GM23338 (cell line): ENCODE measurements at regions not wholly inside any gene's neighbourhood (a gene's known extent, or its start where the extent isn't known, plus 50 kb on each side); places are given as distances from the start of the nearest gene placed in this dataset.

ENCODE experiments used
- ATAC-seq: fragments of 200-7000 bp; cut with Tn5 transposase; 3 replicates; pipeline ENCODE4 v1.9.1; 2020
- DNase-seq: peaks from one replicate; pipeline ENCODE4 v3.0.0-alpha.2; 2015; ENCODE audit warnings: low spot score
- H2AFZ ChIP-seq: fragments of 200-600 bp; sonication (generic); 2 replicates; pipeline ENCODE4 v1.8.0; 2016; ENCODE audit warnings: antibody characterized with exemption, mild to moderate bottlenecking, moderate library complexity
- H3F3A ChIP-seq: fragments of 200-600 bp; sonication (generic); replicated peaks from 2 replicates; pipeline ENCODE4 v1.8.0; 2017; ENCODE audit warnings: antibody characterized with exemption, mixed run types, low read depth
- H3K27ac ChIP-seq: fragments of 200-600 bp; sonication (generic); 2 replicates; pipeline ENCODE4 v1.6.1; 2016; ENCODE audit warnings: low read depth
- H3K27me3 ChIP-seq: fragments of 200-600 bp; sonication (generic); 2 replicates; pipeline ENCODE4 v1.8.0; 2016; ENCODE audit warnings: mild to moderate bottlenecking, mixed run types, moderate library complexity; ENCODE audit not compliant: insufficient read depth
- H3K36me3 ChIP-seq: fragments of 200-600 bp; sonication (generic); 2 replicates; pipeline ENCODE4 v1.8.0; 2016; ENCODE audit warnings: mild to moderate bottlenecking; ENCODE audit not compliant: insufficient read depth
- H3K4me1 ChIP-seq: fragments of 200-600 bp; sonication (generic); 2 replicates; pipeline ENCODE4 v1.8.0; 2016; ENCODE audit warnings: mild to moderate bottlenecking, moderate library complexity; ENCODE audit not compliant: insufficient read depth
- H3K4me2 ChIP-seq: fragments of 200-600 bp; sonication (generic); 2 replicates; pipeline ENCODE4 v1.7.1; 2017; ENCODE audit warnings: mixed run types
- H3K4me3 ChIP-seq: fragments of 200-600 bp; sonication (generic); 2 replicates; pipeline ENCODE4 v1.6.1; 2016; ENCODE audit warnings: mixed run types
- H3K79me2 ChIP-seq: fragments of 200-600 bp; sonication (generic); replicated peaks from 2 replicates; pipeline ENCODE4 v1.8.0; 2017; ENCODE audit warnings: mild to moderate bottlenecking; ENCODE audit not compliant: insufficient read depth
- H3K9me2 ChIP-seq: fragments of 200-600 bp; sonication (generic); 2 replicates; pipeline ENCODE4 v1.8.0; 2017; ENCODE audit not compliant: insufficient read depth
- H4K20me1 ChIP-seq: fragments of 200-600 bp; sonication (generic); replicated peaks from 2 replicates; pipeline ENCODE4 v1.8.0; 2017; ENCODE audit warnings: mild to moderate bottlenecking; ENCODE audit not compliant: insufficient read depth
- H3K27ac Mint-ChIP-seq: 2 replicates; pipeline ENCODE4 v1.8.0; 2020; ENCODE audit warnings: inconsistent platforms, mild to moderate bottlenecking, moderate library complexity, mixed read lengths
- H3K27me3 Mint-ChIP-seq: 3 replicates; pipeline ENCODE4 v1.8.0; 2022; ENCODE audit warnings: low read depth, mild to moderate bottlenecking, moderate library complexity, mixed read lengths, inconsistent platforms; ENCODE audit not compliant: insufficient read depth, poor library complexity
- H3K36me3 Mint-ChIP-seq: 3 replicates; pipeline ENCODE4 v1.8.0; 2021; ENCODE audit warnings: low read depth, mild to moderate bottlenecking, inconsistent platforms, moderate library complexity, mixed read lengths
- H3K4me1 Mint-ChIP-seq: 3 replicates; pipeline ENCODE4 v1.8.0; 2020; ENCODE audit warnings: mild to moderate bottlenecking, inconsistent platforms, mixed read lengths
- H3K4me3 Mint-ChIP-seq: 3 replicates; pipeline ENCODE4 v1.8.0; 2021; ENCODE audit warnings: moderate library complexity, mild to moderate bottlenecking, inconsistent platforms, mixed read lengths
- H3K9me3 Mint-ChIP-seq: 3 replicates; pipeline ENCODE4 v1.8.0; 2020; ENCODE audit warnings: moderate library complexity, mild to moderate bottlenecking, inconsistent platforms, mixed read lengths
- CREB1 ChIP-seq: fragments of 250-450 bp; sonication (Bioruptor Pico); IDR thresholded peaks from 2 replicates; pipeline ENCODE4 v1.5.0; 2020; ENCODE audit warnings: low read depth, mild to moderate bottlenecking, moderate library complexity
- CTCF ChIP-seq, 2 experiments: fragments of 200-600 bp in 1 of 2; sonication (generic) in 1 of 2; conservative IDR thresholded peaks; 2 replicates each; pipeline versions ENCODE4 v1.5.1 to v1.6.1; 2016 to 2017; ENCODE audit warnings: antibody characterized with exemption in 2 of 2, low read depth in 2 of 2, mild to moderate bottlenecking in 2 of 2, moderate library complexity in 1 of 2
- ETS1 ChIP-seq: IDR thresholded peaks from 2 replicates; pipeline ENCODE4 v1.6.1; 2016; ENCODE audit warnings: antibody characterized with exemption
- EZH2phosphoT487 ChIP-seq: fragments of 200-600 bp; sonication (generic); IDR thresholded peaks from one replicate; pipeline ENCODE4 v1.8.1; 2018; ENCODE audit warnings: antibody characterized with exemption; ENCODE audit not compliant: unreplicated experiment
- NANOG ChIP-seq: IDR thresholded peaks from 2 replicates; pipeline ENCODE4 v1.6.1; 2016; ENCODE audit warnings: antibody characterized with exemption, borderline replicate concordance
- REST ChIP-seq: IDR thresholded peaks from one replicate; pipeline ENCODE4 v1.6.1; 2018; ENCODE audit warnings: antibody characterized with exemption; ENCODE audit not compliant: unreplicated experiment
- STAT1 ChIP-seq: IDR thresholded peaks from one replicate; pipeline ENCODE4 v1.6.1; 2016; ENCODE audit warnings: antibody characterized with exemption; ENCODE audit not compliant: unreplicated experiment
- ZNF331 ChIP-seq: fragments of 250-450 bp; sonication (Bioruptor Pico); IDR thresholded peaks from 2 replicates; pipeline ENCODE4 v1.5.0; 2020; ENCODE audit warnings: low read depth, mild to moderate bottlenecking, moderate library complexity
- ZNF462 ChIP-seq: fragments of 250-450 bp; sonication (Bioruptor Pico); IDR thresholded peaks from 2 replicates; pipeline ENCODE4 v1.5.0; 2020; ENCODE audit warnings: mild to moderate bottlenecking, moderate library complexity

- H4K20me1 ChIP-seq, result no peaks in the 10 kb centered on the region
- no peak overlapping the region for H3K4me3 ChIP-seq
- peaks cover 2% of the 10 kb centered on the region for H3K27me3 Mint-ChIP-seq
- no peak for ATAC-seq
- no peaks in the 10 kb centered on the region for H3K36me3 ChIP-seq
- H3K79me2 ChIP-seq, result no peaks in the 10 kb centered on the region
- H3K27me3 ChIP-seq, result no peaks in the 10 kb centered on the region
- H3K36me3 Mint-ChIP-seq, result peaks cover 3% of the 10 kb centered on the region; the same call in 2 of the 3 replicates
- H3K4me3 Mint-ChIP-seq, result no peak overlapping the region
- no peaks in the 10 kb centered on the region for H3F3A ChIP-seq
- H3K4me2 ChIP-seq, result peak overlapping the region; percentile 66; the same call in 1 of the 2 replicates
- H3K9me2 ChIP-seq, result 0 out of 2 replicates have a peak, but pooled peaks cover 13% of the 10 kb centered on the region
- peaks cover 3% of the 10 kb centered on the region for H3K9me3 Mint-ChIP-seq
- H3K4me1 Mint-ChIP-seq, result peaks cover 51% of the 10 kb centered on the region
- H2AFZ ChIP-seq, result peak overlapping the region; percentile 9; the same call in 1 of the 2 replicates
- H3K4me1 ChIP-seq, result peaks cover 50% of the 10 kb centered on the region
- TF ChIP-seq ETS1 (no peak), NANOG (no peak), EZH2phosphoT487 (no peak), ZNF331 (CRISPR knock-in tag) (no peak), REST (no peak), CTCF (conservative IDR thresholded peaks at IDR 0.05; ENCODE audit: low read depth in 2 of 2) (no peak), STAT1 (no peak), CREB1 (CRISPR knock-in tag) (no peak)
- no peak for DNase-seq
- H3K27ac ChIP-seq, result no peak overlapping the region
- no peak overlapping the region for H3K27ac Mint-ChIP-seq
Observed at GRCh38 chr3:187919048-187919447, 173.8 kb upstream of the BCL6 start.

- no peaks in the 10 kb centered on the region for H4K20me1 ChIP-seq
- H3K27ac ChIP-seq, result no peak overlapping the region
- H3K36me3 ChIP-seq, result 0 out of 2 replicates have a peak, but pooled peaks cover 2% of the 10 kb centered on the region
- 0 out of 2 replicates have a peak, but pooled peaks cover 13% of the 10 kb centered on the region for H3K9me2 ChIP-seq
- H2AFZ ChIP-seq, result peak overlapping the region; percentile 9; the same call in 1 of the 2 replicates
- no peak overlapping the region for H3K4me2 ChIP-seq
- peaks cover 4% of the 10 kb centered on the region; the same call in 2 of the 3 replicates for H3K36me3 Mint-ChIP-seq
- no peaks in the 10 kb centered on the region for H3K27me3 ChIP-seq
- no peak overlapping the region for H3K4me3 ChIP-seq
- H3K4me1 Mint-ChIP-seq, result peaks cover 46% of the 10 kb centered on the region
- no peaks in the 10 kb centered on the region for H3K79me2 ChIP-seq
- H3F3A ChIP-seq, result no peaks in the 10 kb centered on the region
- H3K27me3 Mint-ChIP-seq, result peaks cover 2% of the 10 kb centered on the region
- no peak overlapping the region for H3K27ac Mint-ChIP-seq
- H3K4me3 Mint-ChIP-seq, result no peak overlapping the region
- DNase-seq, result no peak
- H3K9me3 Mint-ChIP-seq, result peaks cover 5% of the 10 kb centered on the region
- ATAC-seq, result no peak
- H3K4me1 ChIP-seq, result peaks cover 46% of the 10 kb centered on the region
- TF ChIP-seq EZH2phosphoT487 (no peak), ZNF462 (CRISPR knock-in tag) (no peak), STAT1 (no peak)
Observed at GRCh38 chr3:187919544-187919943, 174.3 kb upstream of the BCL6 start.
